Psoas muscle (tissue), 7 donors: ENCODE measurements at regions not wholly inside any gene's neighbourhood (a gene's known extent, or its start where the extent isn't known, plus 50 kb on each side); places are given as distances from the start of the nearest gene placed in this dataset.
"Not testable (repeated sequence)": the region's sequence is repeated elsewhere in the genome, so short reads cannot be mapped to it uniquely, and the experiment has no call there.

Experiments used
- ATAC-seq, 4 donors: fragments of 200-7000 bp; cut with Tn5 transposase; one replicate each; pipeline ENCODE4 v1.9.1; 2020; ENCODE audit warnings: moderate library complexity in 3 of 4, mild to moderate bottlenecking in 2 of 4
- DNase-seq, 2 donors: peaks; one replicate each; pipeline ENCODE4 v3.0.0-alpha.2; 2020
- H3K27ac ChIP-seq: fragments of 200-600 bp; one replicate; pipeline ENCODE4 v1.8.0; 2022
- H3K27me3 ChIP-seq, 3 donors: fragments of 200-600 bp in 1 of 3; one replicate each; pipeline versions ENCODE4 v1.6.1 to v1.8.0; 2013 to 2022; ENCODE audit warnings: low read length in 2 of 3, mild to moderate bottlenecking in 2 of 3, moderate library complexity in 1 of 3; ENCODE audit not compliant: insufficient read depth in 3 of 3
- H3K36me3 ChIP-seq, 2 donors: fragments of 200-600 bp in 1 of 2; one replicate each; pipeline versions ENCODE4 v1.6.1 to v1.8.0; 2013 to 2022; ENCODE audit warnings: low read depth in 1 of 2, mild to moderate bottlenecking in 1 of 2, moderate library complexity in 1 of 2; ENCODE audit not compliant: insufficient read depth in 1 of 2
- H3K4me1 ChIP-seq: fragments of 200-600 bp; one replicate; pipeline ENCODE4 v1.8.0; 2022
- H3K4me3 ChIP-seq: fragments of 200-600 bp; one replicate; pipeline ENCODE4 v1.8.0; 2022; ENCODE audit warnings: mild to moderate bottlenecking
- H3K9me3 ChIP-seq: fragments of 200-600 bp; one replicate; pipeline ENCODE4 v1.8.0; 2022
- WGBS, 3 donors: extraction: QIAGEN DNeasy Blood & Tissue Kit; methylation state at CpG; one replicate each; pipeline versions ENCODE4 v1.1.6 to v1.1.7; 2013; 5-methylcytosine and 5-hydroxymethylcytosine counted together
- intact Hi-C, 2 donors: fragments of 100-400 bp; cut with DNase I; formaldehyde crosslinking; loops; one replicate each; pipeline versions ENCODE4 v1.11.0 to v1.14.2; 2022
- TF ChIP-seq, protein P1 (sequence below): fragments of 200-600 bp; IDR thresholded peaks from one replicate; pipeline ENCODE4 v1.8.0; 2022; ENCODE audit warnings: antibody characterized with exemption
- donor health status: healthy with polysubstance abuse.
- donor health status: DM: no; HTN: no; CAD: no; lungs with moderate emphysema.
- donor health status: Bipolar disorder and iron deficiency.
- donor health status: healthy.
- donor health status: DM: yes; HTN: yes; CAD: no.
- donor health status: DM: no; HTN: no; CAD: no.
- donor health status: DM: yes; HTN: yes; CAD: no.

DNA sequence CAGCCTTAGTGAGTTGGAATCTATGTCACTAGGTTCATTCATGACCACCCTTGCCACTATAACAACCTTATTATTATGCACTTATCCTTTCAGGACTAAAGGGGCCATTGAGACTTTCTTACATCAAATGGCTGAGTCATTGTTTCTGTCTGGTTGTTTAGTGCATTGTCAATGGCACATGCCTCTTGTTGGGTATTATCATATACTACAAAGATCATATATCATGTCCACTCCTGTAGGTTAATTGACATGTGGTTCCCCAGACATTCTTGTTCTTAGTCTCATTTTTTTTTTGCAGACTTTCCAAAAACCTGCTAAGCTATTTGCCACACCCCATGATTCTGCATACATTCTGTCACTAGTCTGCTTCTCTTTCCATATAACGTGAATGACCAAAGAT is 66.7 kb upstream of the PRDM9 start:
- Histone ChIP-seq H3K36me3 (no peaks in the 10 kb centered on the region), H3K4me3 (no peak overlapping the region), H3K4me1 (no peaks in the 10 kb centered on the region), H3K27me3 (no peaks in the 10 kb centered on the region), H3K27ac (no peak overlapping the region), H3K9me3 (no peaks in the 10 kb centered on the region)
- TF ChIP-seq, protein P1, sequence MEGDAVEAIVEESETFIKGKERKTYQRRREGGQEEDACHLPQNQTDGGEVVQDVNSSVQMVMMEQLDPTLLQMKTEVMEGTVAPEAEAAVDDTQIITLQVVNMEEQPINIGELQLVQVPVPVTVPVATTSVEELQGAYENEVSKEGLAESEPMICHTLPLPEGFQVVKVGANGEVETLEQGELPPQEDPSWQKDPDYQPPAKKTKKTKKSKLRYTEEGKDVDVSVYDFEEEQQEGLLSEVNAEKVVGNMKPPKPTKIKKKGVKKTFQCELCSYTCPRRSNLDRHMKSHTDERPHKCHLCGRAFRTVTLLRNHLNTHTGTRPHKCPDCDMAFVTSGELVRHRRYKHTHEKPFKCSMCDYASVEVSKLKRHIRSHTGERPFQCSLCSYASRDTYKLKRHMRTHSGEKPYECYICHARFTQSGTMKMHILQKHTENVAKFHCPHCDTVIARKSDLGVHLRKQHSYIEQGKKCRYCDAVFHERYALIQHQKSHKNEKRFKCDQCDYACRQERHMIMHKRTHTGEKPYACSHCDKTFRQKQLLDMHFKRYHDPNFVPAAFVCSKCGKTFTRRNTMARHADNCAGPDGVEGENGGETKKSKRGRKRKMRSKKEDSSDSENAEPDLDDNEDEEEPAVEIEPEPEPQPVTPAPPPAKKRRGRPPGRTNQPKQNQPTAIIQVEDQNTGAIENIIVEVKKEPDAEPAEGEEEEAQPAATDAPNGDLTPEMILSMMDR = no peak
- 66 to 81% (median 79%) methylated on average over 1 of the region's 1 CpG for WGBS, 3 donors
- DNase-seq (no peak), ATAC-seq (no peak)
- intact Hi-C loops = no loop called here

DNA sequence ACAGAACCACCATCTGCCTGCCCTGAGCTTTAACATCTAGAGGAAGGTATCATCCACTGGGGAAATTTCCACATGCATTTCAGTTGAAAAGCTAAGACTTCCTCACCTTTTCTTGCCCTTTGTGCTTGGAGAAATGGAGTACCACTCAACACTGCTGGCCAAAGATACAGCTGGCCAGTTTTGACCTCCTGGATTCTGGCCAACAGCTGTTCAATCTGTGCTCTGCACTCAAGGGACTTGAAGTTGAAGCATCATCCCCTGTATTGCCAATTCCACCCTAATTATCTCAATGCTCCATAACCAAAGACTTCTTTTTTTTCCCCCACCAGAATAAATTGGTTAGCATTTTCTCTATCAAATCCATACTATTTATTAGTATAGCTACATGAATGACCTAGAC is 70.4 kb upstream of the PRDM9 start:
- intact Hi-C loops = no loop called here
- ATAC-seq = no peak
- Histone ChIP-seq H3K27me3 (no peaks in the 10 kb centered on the region), H3K4me1 (no peaks in the 10 kb centered on the region), H3K9me3 (peaks cover 4% of the 10 kb centered on the region), H3K4me3 (no peak overlapping the region), H3K27ac (no peak overlapping the region), H3K36me3 (no peaks in the 10 kb centered on the region)
- no peak for DNase-seq
- TF ChIP-seq, protein P1 = no peak

DNA sequence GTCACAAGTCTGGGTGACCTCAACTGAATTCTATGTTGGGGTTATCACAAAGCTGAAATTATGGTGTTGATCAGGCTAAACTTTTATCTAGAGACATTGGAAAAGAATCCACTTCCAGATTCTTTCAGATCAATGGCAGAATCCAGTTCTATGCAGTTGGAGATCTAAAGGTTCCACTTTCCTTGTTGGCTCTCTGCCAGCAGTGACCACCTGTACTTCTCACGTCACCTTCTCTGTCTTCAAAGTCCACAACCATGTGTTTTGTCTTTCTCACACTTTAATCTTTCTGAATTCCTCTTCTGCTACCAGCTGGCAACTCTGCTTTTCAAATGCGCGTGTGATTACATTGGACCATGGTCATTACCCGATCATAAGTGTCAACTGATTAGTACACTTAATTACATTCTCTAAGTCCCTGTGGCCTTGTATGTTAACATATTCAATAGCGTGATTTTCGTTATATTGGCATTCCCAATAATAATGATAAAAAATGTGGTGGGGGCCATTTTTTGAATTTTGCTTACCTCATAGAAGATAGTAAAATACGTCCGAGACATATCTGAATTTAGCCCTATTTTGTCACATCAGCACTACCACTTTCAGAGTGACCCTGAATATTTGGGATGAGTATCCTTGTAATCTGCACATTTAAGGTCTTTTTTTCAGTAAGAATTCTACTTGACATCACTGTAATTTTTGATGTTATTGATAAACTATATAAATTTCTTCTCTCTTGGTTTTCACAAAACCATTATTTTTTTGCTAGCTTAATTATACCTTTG is 73.7 kb upstream of the PRDM9 start:
- no peaks in the 10 kb centered on the region for H3K4me1 ChIP-seq
- no peaks in the 10 kb centered on the region for H3K27me3 ChIP-seq
- intact Hi-C loops = no loop called here
- WGBS, 3 donors = 88 to 93% (median 89%) methylated on average over 8 of the region's 8 CpGs
- TF ChIP-seq, protein P1 = no peak
- ATAC-seq = no peak
- no peak overlapping the region for H3K4me3 ChIP-seq
- no peak for DNase-seq
- H3K36me3 ChIP-seq = no peaks in the 10 kb centered on the region
- peaks cover 4% of the 10 kb centered on the region for H3K9me3 ChIP-seq
- no peak overlapping the region for H3K27ac ChIP-seq

DNA sequence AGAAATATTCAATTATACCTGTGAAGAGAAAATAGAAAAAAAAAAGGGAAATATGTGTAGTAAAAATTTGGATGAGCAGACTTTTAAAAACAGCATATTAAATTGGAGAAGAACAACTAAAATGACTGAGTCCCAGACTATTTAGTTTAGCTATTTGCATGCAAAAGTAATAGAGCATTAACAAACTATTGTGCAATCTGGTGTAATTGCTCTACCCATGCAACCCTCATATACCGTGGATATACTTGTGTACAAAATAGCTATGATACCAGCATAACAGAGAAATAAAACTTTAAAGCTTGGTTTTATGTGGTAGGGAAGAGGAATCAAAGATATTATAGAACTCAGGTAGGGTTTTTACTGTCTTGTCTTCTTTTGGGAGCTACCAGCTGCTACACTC is 78.7 kb upstream of the PRDM9 start:
- Histone ChIP-seq H3K4me3 (no peak overlapping the region), H3K9me3 (peaks cover 2% of the 10 kb centered on the region), H3K4me1 (no peaks in the 10 kb centered on the region), H3K27ac (no peak overlapping the region), H3K27me3 (no peaks in the 10 kb centered on the region), H3K36me3 (no peaks in the 10 kb centered on the region)
- intact Hi-C loops = no loop called here
- no peak for ATAC-seq
- TF ChIP-seq, protein P1 = no peak
- DNase-seq = no peak
- WGBS, 3 donors = 70 to 86% (median 82%) methylated on average over 1 of the region's 1 CpG

DNA sequence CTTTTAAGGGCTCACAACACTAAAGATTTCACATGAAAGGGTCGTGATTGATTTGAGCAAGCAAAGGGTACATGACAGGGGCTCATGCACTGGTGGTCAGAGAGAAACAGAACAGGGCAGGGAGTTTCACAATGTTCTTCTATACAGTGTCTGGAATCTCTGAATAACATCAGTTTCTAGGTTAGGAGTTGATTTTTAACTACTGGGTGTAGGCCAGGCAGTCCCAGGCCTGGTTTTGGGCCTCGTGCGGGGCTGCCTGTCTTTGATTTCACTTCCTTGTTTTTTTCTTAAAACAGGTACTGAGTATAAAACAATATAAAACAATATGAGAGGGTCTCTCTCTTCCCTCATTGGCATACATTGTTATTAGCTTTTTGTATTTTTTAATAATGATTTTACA is 87.2 kb upstream of the PRDM9 start:
- H3K27ac ChIP-seq, H3K9me3 ChIP-seq, intact Hi-C loops, ATAC-seq, H3K4me3 ChIP-seq, H3K4me1 ChIP-seq, H3K27me3 ChIP-seq, DNase-seq, H3K36me3 ChIP-seq: not testable (repeated sequence)
- WGBS, 3 donors = 82 to 90% (median 89%) methylated on average over 3 of the region's 3 CpGs
